Keratinocyte (primary cell): ENCODE measurements at regions not wholly inside any gene's neighbourhood (a gene's known extent, or its start where the extent isn't known, plus 50 kb on each side); places are given as distances from the start of the nearest gene placed in this dataset.

Source experiments
- DNase-seq: peaks from one replicate; pipeline ENCODE4 v3.0.0-alpha.2; 2011; ENCODE audit warnings: low read depth, missing footprints, low spot score
- FAIRE-seq: peaks from 2 replicates; lab custom pipeline; 2011; peaks lifted over from hg19 to GRCh38; lab: Jason Lieb, UNC
- H2AFZ ChIP-seq: 2 replicates; pipeline ENCODE4 v1.6.0; 2012; ENCODE audit warnings: low read length, control low read depth, inconsistent platforms; ENCODE audit not compliant: control insufficient read depth
- H3K27ac ChIP-seq: 2 replicates; pipeline ENCODE4 v1.5.1; 2011; ENCODE audit warnings: low read length; ENCODE audit not compliant: control insufficient read depth, insufficient read depth
- H3K27me3 ChIP-seq: 3 replicates; pipeline ENCODE4 v1.6.0; 2011; ENCODE audit warnings: low read length; ENCODE audit not compliant: control insufficient read depth, insufficient read depth; ENCODE audit errors: extremely low read depth
- H3K36me3 ChIP-seq, 2 experiments: 2 replicates in 1 of 2; 3 replicates in 1 of 2; pipeline ENCODE4 v1.5.1; 2011; ENCODE audit warnings: low read length in 2 of 2, mild to moderate bottlenecking in 1 of 2; ENCODE audit not compliant: control insufficient read depth in 2 of 2, insufficient read depth in 2 of 2; ENCODE audit errors: extremely low read depth in 1 of 2
- H3K4me1 ChIP-seq: 3 replicates; pipeline ENCODE4 v1.5.1; 2011; ENCODE audit warnings: low read length; ENCODE audit not compliant: control insufficient read depth, insufficient read depth; ENCODE audit errors: extremely low read depth
- H3K4me2 ChIP-seq: 3 replicates; pipeline ENCODE4 v1.6.0; 2011; ENCODE audit warnings: low read depth, low read length; ENCODE audit not compliant: control insufficient read depth, insufficient read depth; ENCODE audit errors: extremely low read depth
- H3K4me3 ChIP-seq, 3 experiments: fragments of 200-600 bp in 1 of 3; sonication (generic) in 1 of 3; 2 replicates in 2 of 3; 3 replicates in 1 of 3; pipeline ENCODE4 v1.5.1; 2011 to 2016; ENCODE audit warnings: low read length in 3 of 3, mild to moderate bottlenecking in 3 of 3, control low read depth in 2 of 3, inconsistent platforms in 1 of 3, low read depth in 1 of 3, mixed read lengths in 1 of 3, mixed run types in 1 of 3, moderate library complexity in 1 of 3; ENCODE audit not compliant: control insufficient read depth in 2 of 3, insufficient read depth in 2 of 3; ENCODE audit errors: extremely low read depth in 1 of 3
- H3K79me2 ChIP-seq: 2 replicates; pipeline ENCODE4 v1.6.0; 2012; ENCODE audit warnings: low read length; ENCODE audit not compliant: control insufficient read depth, insufficient read depth
- H3K9ac ChIP-seq: 3 replicates; pipeline ENCODE4 v1.6.0; 2011; ENCODE audit warnings: low read length; ENCODE audit not compliant: control insufficient read depth, insufficient read depth; ENCODE audit errors: extremely low read depth
- H3K9me1 ChIP-seq: 3 replicates; pipeline ENCODE4 v1.6.0; 2011; ENCODE audit warnings: low read length; ENCODE audit not compliant: control insufficient read depth, insufficient read depth; ENCODE audit errors: extremely low read depth
- H3K9me3 ChIP-seq: 2 replicates; pipeline ENCODE4 v1.5.1; 2012; ENCODE audit warnings: low read depth, low read length; ENCODE audit not compliant: control insufficient read depth
- H4K20me1 ChIP-seq: 3 replicates; pipeline ENCODE4 v1.6.0; 2011; ENCODE audit warnings: low read length; ENCODE audit not compliant: control insufficient read depth, insufficient read depth; ENCODE audit errors: extremely low read depth
- CTCF ChIP-seq, 3 experiments: IDR thresholded peaks in 1 of 3; conservative IDR thresholded peaks in 1 of 3; optimal IDR thresholded peaks in 1 of 3; 2 replicates in 2 of 3; 3 replicates in 1 of 3; pipeline versions ENCODE3 to v1.5.1; 2011; ENCODE audit warnings: low read length in 3 of 3, mild to moderate bottlenecking in 3 of 3, moderate library complexity in 2 of 3, control low read depth in 1 of 3, inconsistent platforms in 1 of 3; ENCODE audit not compliant: insufficient read depth in 2 of 3; ENCODE audit errors: extremely low read depth in 1 of 3
- EZH2 ChIP-seq: IDR thresholded peaks from one replicate; pipeline ENCODE4 v1.6.1; 2012; ENCODE audit warnings: inconsistent platforms, mild to moderate bottlenecking, low read length, moderate library complexity
- dilution Hi-C: fragments of 300-500 bp; cut with MboI; formaldehyde crosslinking; loops from one replicate; pipeline ENCODE4 v1.7.0; 2020; ENCODE audit warnings: low sequenced_read_pairs; ENCODE audit not compliant: extremely low pct_ligation_motif_present

- dilution Hi-C loops, result no loop called here
These were observed 91.4 kb upstream of the DYNLRB2 start for GRCh38 chr16:80449392-80449791.

GRCh38 chr16:80447241-80447640, 93.6 kb upstream of the DYNLRB2 start:
- DNase-seq (no peak), FAIRE-seq (no peak)
- Histone ChIP-seq H3K9me1 (no peaks in the 10 kb centered on the region), H3K4me1 (no peaks in the 10 kb centered on the region), H3K4me2 (no peak overlapping the region), H4K20me1 (peaks cover 2% of the 10 kb centered on the region), H3K9me3 (no peaks in the 10 kb centered on the region), H3K27ac (no peak overlapping the region), H3K36me3 (no peaks in the 10 kb centered on the region), H3K27me3 (peaks cover 6% of the 10 kb centered on the region), H3K9ac (no peak overlapping the region), H3K4me3 (no peak overlapping the region), H2AFZ (no peak overlapping the region), H3K79me2 (no peaks in the 10 kb centered on the region)
- dilution Hi-C loops, result no loop called here
- no peak for TF ChIP-seq CTCF (optimal IDR thresholded peaks at IDR 0.05 in 1 of 3, IDR thresholded peaks at IDR 0.05 in 1 of 3, conservative IDR thresholded peaks at IDR 0.05 in 1 of 3; ENCODE audit: extremely low read depth in 1 of 3, insufficient read depth in 2 of 3, low read length in 3 of 3)
- no peak for TF ChIP-seq EZH2

More at GRCh38 chr16:80449392-80449791, 91.4 kb upstream of the DYNLRB2 start:
- peaks cover 2% of the 10 kb centered on the region for H4K20me1 ChIP-seq
- no peaks in the 10 kb centered on the region for H3K79me2 ChIP-seq
- DNase-seq (no peak), FAIRE-seq (no peak)
- H3K9me1 ChIP-seq, result no peaks in the 10 kb centered on the region
- H3K27me3 ChIP-seq, result peaks cover 6% of the 10 kb centered on the region
- no peaks in the 10 kb centered on the region for H3K4me1 ChIP-seq
- no peak overlapping the region for H2AFZ ChIP-seq
- no peak overlapping the region for H3K27ac ChIP-seq
- H3K9ac ChIP-seq, result no peak overlapping the region
- H3K4me3 ChIP-seq, result no peak overlapping the region
- no peaks in the 10 kb centered on the region for H3K9me3 ChIP-seq
- no peak overlapping the region for H3K4me2 ChIP-seq
- TF ChIP-seq EZH2 (no peak), CTCF (optimal IDR thresholded peaks at IDR 0.05 in 1 of 3, IDR thresholded peaks at IDR 0.05 in 1 of 3, conservative IDR thresholded peaks at IDR 0.05 in 1 of 3; ENCODE audit: extremely low read depth in 1 of 3, insufficient read depth in 2 of 3, low read length in 3 of 3) (no peak)
- H3K36me3 ChIP-seq, result no peaks in the 10 kb centered on the region
